A673 (cell line): ENCODE measurements at regions not wholly inside any gene's neighbourhood (a gene's known extent, or its start where the extent isn't known, plus 50 kb on each side); places are given as distances from the start of the nearest gene placed in this dataset.

Experiments
- EZH2 ChIP-seq: fragments of 200-600 bp; sonication (generic); IDR thresholded peaks from 2 replicates; pipeline ENCODE4 v1.6.1; 2017; ENCODE audit warnings: borderline replicate concordance, low read depth, mild to moderate bottlenecking, mixed read lengths, antibody characterized with exemption, low read length; ENCODE audit not compliant: poor library complexity, severe bottlenecking
- TF ChIP-seq, protein P1 (sequence below): fragments of 300-800, 200-600 bp; sonication (generic); conservative IDR thresholded peaks from 2 replicates; pipeline ENCODE4 v1.5.1; 2017; ENCODE audit warnings: low read depth, mild to moderate bottlenecking, antibody characterized with exemption, low read length, moderate library complexity, mixed read lengths

DNA sequence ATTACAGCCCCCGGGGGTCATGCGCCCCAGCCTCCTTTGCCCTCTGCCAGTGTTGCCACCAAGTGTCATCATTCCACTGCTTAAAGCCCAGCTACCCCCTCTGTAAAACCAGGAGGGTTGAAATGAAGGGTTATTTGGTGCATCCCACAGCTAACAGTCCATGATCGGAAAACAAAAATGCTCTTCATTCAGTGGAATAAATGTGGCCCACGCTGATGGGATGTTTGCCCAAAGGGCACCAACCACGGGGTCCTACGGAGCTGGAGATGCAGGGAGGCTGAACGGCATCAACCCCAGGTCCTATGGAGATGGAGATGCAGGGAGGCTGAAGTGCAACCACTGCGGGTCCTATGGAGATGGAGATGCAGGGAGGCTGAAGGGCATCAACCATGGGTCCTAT lies 218.5 kb upstream of the IRX1 start:
- TF ChIP-seq EZH2: no peak
- TF ChIP-seq, protein P1, sequence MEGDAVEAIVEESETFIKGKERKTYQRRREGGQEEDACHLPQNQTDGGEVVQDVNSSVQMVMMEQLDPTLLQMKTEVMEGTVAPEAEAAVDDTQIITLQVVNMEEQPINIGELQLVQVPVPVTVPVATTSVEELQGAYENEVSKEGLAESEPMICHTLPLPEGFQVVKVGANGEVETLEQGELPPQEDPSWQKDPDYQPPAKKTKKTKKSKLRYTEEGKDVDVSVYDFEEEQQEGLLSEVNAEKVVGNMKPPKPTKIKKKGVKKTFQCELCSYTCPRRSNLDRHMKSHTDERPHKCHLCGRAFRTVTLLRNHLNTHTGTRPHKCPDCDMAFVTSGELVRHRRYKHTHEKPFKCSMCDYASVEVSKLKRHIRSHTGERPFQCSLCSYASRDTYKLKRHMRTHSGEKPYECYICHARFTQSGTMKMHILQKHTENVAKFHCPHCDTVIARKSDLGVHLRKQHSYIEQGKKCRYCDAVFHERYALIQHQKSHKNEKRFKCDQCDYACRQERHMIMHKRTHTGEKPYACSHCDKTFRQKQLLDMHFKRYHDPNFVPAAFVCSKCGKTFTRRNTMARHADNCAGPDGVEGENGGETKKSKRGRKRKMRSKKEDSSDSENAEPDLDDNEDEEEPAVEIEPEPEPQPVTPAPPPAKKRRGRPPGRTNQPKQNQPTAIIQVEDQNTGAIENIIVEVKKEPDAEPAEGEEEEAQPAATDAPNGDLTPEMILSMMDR: no peak
